WI38 (cell line): ENCODE measurements at regions not wholly inside any gene's neighbourhood (a gene's known extent, or its start where the extent isn't known, plus 50 kb on each side); places are given as distances from the start of the nearest gene placed in this dataset.

Source experiments
- H3K4me3 ChIP-seq: 2 replicates; pipeline ENCODE4 v1.5.1; 2011; ENCODE audit warnings: low read depth, mild to moderate bottlenecking, control low read depth, low read length
- CTCF ChIP-seq: IDR thresholded peaks from 2 replicates; pipeline ENCODE4 v1.5.1; 2012; ENCODE audit warnings: low read depth, mild to moderate bottlenecking, control low read depth, low read length

GRCh38 chr18:38993342-38993741 is 1427.7 kb upstream of the CELF4 start:
- TF ChIP-seq CTCF = no peak

GRCh38 chr18:38984968-38985367 is 1419.4 kb upstream of the CELF4 start:
- no peak for TF ChIP-seq CTCF
- H3K4me3 ChIP-seq = no peak overlapping the region

More at GRCh38 chr18:38993342-38993741, 1427.7 kb upstream of the CELF4 start:
- no peak overlapping the region for H3K4me3 ChIP-seq

GRCh38 chr18:38982072-38982471 is 1416.5 kb upstream of the CELF4 start:
- no peak for TF ChIP-seq CTCF
- no peak overlapping the region for H3K4me3 ChIP-seq

- no peak for TF ChIP-seq CTCF
Measured at GRCh38 chr18:38981389-38981788, 1415.8 kb upstream of the CELF4 start.

GRCh38 chr18:38980420-38980819 is 1414.8 kb upstream of the CELF4 start:
- no peak for TF ChIP-seq CTCF
- H3K4me3 ChIP-seq = no peak overlapping the region

More at GRCh38 chr18:38981389-38981788, 1415.8 kb upstream of the CELF4 start:
- H3K4me3 ChIP-seq = no peak overlapping the region

GRCh38 chr18:38972571-38972970 is 1407.0 kb upstream of the CELF4 start:
- H3K4me3 ChIP-seq = no peak overlapping the region
- no peak for TF ChIP-seq CTCF

GRCh38 chr18:38971881-38972280 is 1406.3 kb upstream of the CELF4 start:
- no peak overlapping the region for H3K4me3 ChIP-seq
- no peak for TF ChIP-seq CTCF
